HEK293 (cell line): ENCODE measurements at regions not wholly inside any gene's neighbourhood (a gene's known extent, or its start where the extent isn't known, plus 50 kb on each side); places are given as distances from the start of the nearest gene placed in this dataset.

ENCODE experiments used
- CTCF ChIA-PET: fragments of 350-600 bp; formaldehyde crosslinking; extraction: SDS; loops from one replicate; lab custom pipeline; 2021; ENCODE audit warnings: antibody characterized with exemption; lab: Yijun Ruan, JAX
- POLR2A ChIA-PET: fragments of 300-600 bp; formaldehyde crosslinking; extraction: SDS; loops from one replicate; lab custom pipeline; 2020; ENCODE audit warnings: antibody characterized with exemption, inconsistent platforms; lab: Yijun Ruan, JAX
- H3K27ac ChIP-seq: fragments of 200-500 bp; sonication (Bioruptor generic); 2 replicates; pipeline ENCODE4 v1.5.1; 2014; ENCODE audit warnings: low read depth, low read length, control low read depth, inconsistent platforms; ENCODE audit errors: extremely low read depth
- H3K36me3 ChIP-seq, 2 experiments: fragments of 200-500 bp in 1 of 2; sonication (Bioruptor generic) in 1 of 2; 1 replicate in 1 of 2; 2 replicates in 1 of 2; pipeline ENCODE4 v1.5.1; 2014 to 2017; ENCODE audit warnings: inconsistent platforms in 2 of 2, low read length in 2 of 2; ENCODE audit not compliant: control insufficient read depth in 2 of 2, insufficient read depth in 1 of 2
- H3K4me1 ChIP-seq: fragments of 200-500 bp; sonication (Bioruptor generic); 2 replicates; pipeline ENCODE4 v1.5.1; 2014; ENCODE audit warnings: mild to moderate bottlenecking, low read length, inconsistent platforms; ENCODE audit not compliant: control insufficient read depth, insufficient read depth
- H3K4me3 ChIP-seq: 2 replicates; pipeline ENCODE4 v1.5.1; 2011; ENCODE audit warnings: low read depth, mild to moderate bottlenecking, control low read depth, low read length, moderate library complexity
- H3K9me3 ChIP-seq: fragments of 200-500 bp; sonication (Bioruptor generic); 2 replicates; pipeline ENCODE4 v1.5.1; 2014; ENCODE audit warnings: low read depth, low read length, inconsistent platforms; ENCODE audit not compliant: control insufficient read depth, insufficient read depth
- BCL11A ChIP-seq: fragments of 450-650 bp; formaldehyde crosslinking; IDR thresholded peaks from 2 replicates; pipeline ENCODE4 v1.5.1; 2016; ENCODE audit warnings: low read depth, missing biosample characterization, missing genetic modification characterization
- FEZF1 ChIP-seq: fragments of 450-650 bp; formaldehyde crosslinking; IDR thresholded peaks from 2 replicates; pipeline ENCODE4 v1.5.1; 2016; ENCODE audit warnings: missing biosample characterization, missing genetic modification characterization
- MYNN ChIP-seq: fragments of 450-650 bp; formaldehyde crosslinking; IDR thresholded peaks from 2 replicates; pipeline ENCODE4 v1.5.1; 2016; ENCODE audit warnings: missing biosample characterization, missing genetic modification characterization, borderline replicate concordance
- RBAK ChIP-seq: fragments of 450-650 bp; formaldehyde crosslinking; IDR thresholded peaks from 2 replicates; pipeline ENCODE4 v1.5.1; 2016; ENCODE audit warnings: missing biosample characterization, missing genetic modification characterization
- SETDB1 ChIP-seq: IDR thresholded peaks from one replicate; pipeline ENCODE4 v1.6.1; 2017; ENCODE audit warnings: mild to moderate bottlenecking, low read length, moderate library complexity, mixed read lengths; ENCODE audit not compliant: insufficient read length
- WT1 ChIP-seq: fragments of 450-650 bp; formaldehyde crosslinking; IDR thresholded peaks from 2 replicates; pipeline ENCODE4 v1.5.1; 2016; ENCODE audit warnings: missing biosample characterization, missing genetic modification characterization
- ZFP41 ChIP-seq: fragments of 450-650 bp; formaldehyde crosslinking; IDR thresholded peaks from 2 replicates; pipeline ENCODE4 v1.5.1; 2016; ENCODE audit warnings: missing biosample characterization, missing genetic modification characterization, borderline replicate concordance
- ZNF112 ChIP-seq: fragments of 450-650 bp; formaldehyde crosslinking; IDR thresholded peaks from 2 replicates; pipeline ENCODE4 v1.5.0; 2017; ENCODE audit warnings: missing biosample characterization, missing genetic modification characterization
- ZNF157 ChIP-seq: fragments of 450-650 bp; formaldehyde crosslinking; IDR thresholded peaks from 2 replicates; pipeline ENCODE4 v1.5.1; 2016; ENCODE audit warnings: missing biosample characterization, missing genetic modification characterization
- ZNF169 ChIP-seq: fragments of 450-650 bp; formaldehyde crosslinking; IDR thresholded peaks from 2 replicates; pipeline ENCODE4 v1.5.1; 2016; ENCODE audit warnings: missing biosample characterization, missing genetic modification characterization
- ZNF184 ChIP-seq: fragments of 450-650 bp; IDR thresholded peaks from 2 replicates; pipeline ENCODE4 v1.5.1; 2018; ENCODE audit warnings: missing biosample characterization, mild to moderate bottlenecking, missing genetic modification characterization
- ZNF23 ChIP-seq: fragments of 450-650 bp; formaldehyde crosslinking; IDR thresholded peaks from 2 replicates; pipeline ENCODE4 v1.5.1; 2016; ENCODE audit warnings: missing biosample characterization, missing genetic modification characterization, borderline replicate concordance
- ZNF580 ChIP-seq: fragments of 450-650 bp; formaldehyde crosslinking; IDR thresholded peaks from 2 replicates; pipeline ENCODE4 v1.5.1; 2016; ENCODE audit warnings: missing biosample characterization, missing genetic modification characterization
- ZNF626 ChIP-seq: fragments of 450-650 bp; sonication (Bioruptor Pico); formaldehyde crosslinking; IDR thresholded peaks from 2 replicates; pipeline ENCODE4 v1.5.1; 2018; ENCODE audit warnings: missing biosample characterization, missing genetic modification characterization, inconsistent platforms
- ZNF692 ChIP-seq: fragments of 450-650 bp; formaldehyde crosslinking; IDR thresholded peaks from 2 replicates; pipeline ENCODE4 v1.5.1; 2016; ENCODE audit warnings: missing biosample characterization, missing genetic modification characterization
- ZNF777 ChIP-seq: fragments of 450-650 bp; formaldehyde crosslinking; IDR thresholded peaks from 2 replicates; pipeline ENCODE4 v1.5.1; 2017; ENCODE audit warnings: missing biosample characterization, missing genetic modification characterization, borderline replicate concordance
- ZNF837 ChIP-seq: fragments of 450-650 bp; formaldehyde crosslinking; IDR thresholded peaks from 2 replicates; pipeline ENCODE4 v1.5.1; 2016; ENCODE audit warnings: missing biosample characterization, missing genetic modification characterization
- ZNF843 ChIP-seq: fragments of 450-650 bp; formaldehyde crosslinking; IDR thresholded peaks from 2 replicates; pipeline ENCODE4 v1.5.1; 2016; ENCODE audit warnings: missing biosample characterization, missing genetic modification characterization
- ZSCAN4 ChIP-seq: fragments of 450-650 bp; formaldehyde crosslinking; IDR thresholded peaks from 2 replicates; pipeline ENCODE4 v1.5.1; 2017; ENCODE audit warnings: missing biosample characterization, missing genetic modification characterization
- ZXDB ChIP-seq: fragments of 450-650 bp; formaldehyde crosslinking; IDR thresholded peaks from 2 replicates; pipeline ENCODE4 v1.5.1; 2016; ENCODE audit warnings: missing biosample characterization, missing genetic modification characterization
- TF ChIP-seq, protein P1 (sequence below): fragments of 450-650 bp; formaldehyde crosslinking; IDR thresholded peaks from 2 replicates; pipeline ENCODE4 v1.5.1; 2017; ENCODE audit warnings: missing biosample characterization, missing genetic modification characterization
- TF ChIP-seq, protein P2 (sequence below): fragments of 450-650 bp; formaldehyde crosslinking; IDR thresholded peaks from 2 replicates; pipeline ENCODE4 v1.5.1; 2016; ENCODE audit warnings: missing biosample characterization, missing genetic modification characterization, borderline replicate concordance

GRCh38 chr7:25546306-25546705 is 318.0 kb upstream of the NPVF start:
- H3K4me3 ChIP-seq: no peak overlapping the region
- H3K9me3 ChIP-seq: no peaks in the 10 kb centered on the region
- no peaks in the 10 kb centered on the region for H3K36me3 ChIP-seq
- H3K27ac ChIP-seq: no peak overlapping the region
- POLR2A ChIA-PET: no interaction called here
- 0 out of 2 replicates have a peak, but pooled peaks cover 3% of the 10 kb centered on the region for H3K4me1 ChIP-seq
- TF ChIP-seq ZFP41 (tag by site-specific recombination) (no peak), ZNF843 (tag by site-specific recombination) (no peak)
- TF ChIP-seq, all 188 proteins: peak for 0
- CTCF ChIA-PET: no interaction called here

DNA sequence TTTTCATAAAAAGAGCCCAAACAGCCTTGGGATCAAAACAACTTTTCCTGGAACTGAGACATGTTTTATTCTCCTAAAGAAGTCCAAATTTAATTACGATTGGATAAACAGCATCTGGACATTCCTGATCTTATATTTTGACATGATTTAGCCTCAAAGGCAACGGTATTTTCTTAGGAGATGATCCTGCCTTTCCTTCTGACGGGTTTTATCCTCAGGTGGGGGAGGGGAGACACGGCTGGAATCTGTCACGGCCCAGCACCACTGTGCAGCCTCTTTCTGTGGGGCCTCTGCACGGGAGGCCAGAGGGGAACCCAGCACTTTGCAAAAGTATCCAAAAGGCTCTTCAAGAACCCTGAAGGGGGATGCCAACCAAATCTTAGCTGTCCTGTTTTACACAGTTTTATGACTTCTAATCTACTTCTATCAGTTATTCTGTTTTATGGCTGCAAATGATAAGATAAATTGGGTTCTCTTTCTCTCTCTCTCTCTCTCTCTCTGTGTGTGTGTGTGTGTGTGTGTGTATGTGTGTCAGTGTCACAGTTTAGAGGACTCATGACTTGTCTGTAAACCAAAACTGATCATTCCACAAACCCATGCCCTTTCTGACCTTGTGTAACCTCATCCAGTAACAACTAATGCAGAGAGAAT is 321.1 kb upstream of the NPVF start:
- Histone ChIP-seq H3K4me3 (no peak overlapping the region), H3K27ac (no peak overlapping the region), H3K36me3 (no peaks in the 10 kb centered on the region), H3K9me3 (no peaks in the 10 kb centered on the region), H3K4me1 (no peaks in the 10 kb centered on the region)
- TF ChIP-seq ZNF837 (tag by site-specific recombination) (no peak), ZNF626 (tag by site-specific recombination) (no peak), FEZF1 (peak; percentile 45; the same call in 1 of the 2 replicates), ZSCAN4 (tag by site-specific recombination) (peak; percentile 78), ZNF580 (tag by site-specific recombination) (peak; percentile 27; the same call in 1 of the 2 replicates), ZXDB (tag by site-specific recombination) (peak; percentile 58), ZNF692 (tag by site-specific recombination) (0 out of 2 replicates have a peak, but pooled peaks have one; percentile 47), ZNF157 (tag by site-specific recombination) (no peak)
- TF ChIP-seq, protein P1, sequence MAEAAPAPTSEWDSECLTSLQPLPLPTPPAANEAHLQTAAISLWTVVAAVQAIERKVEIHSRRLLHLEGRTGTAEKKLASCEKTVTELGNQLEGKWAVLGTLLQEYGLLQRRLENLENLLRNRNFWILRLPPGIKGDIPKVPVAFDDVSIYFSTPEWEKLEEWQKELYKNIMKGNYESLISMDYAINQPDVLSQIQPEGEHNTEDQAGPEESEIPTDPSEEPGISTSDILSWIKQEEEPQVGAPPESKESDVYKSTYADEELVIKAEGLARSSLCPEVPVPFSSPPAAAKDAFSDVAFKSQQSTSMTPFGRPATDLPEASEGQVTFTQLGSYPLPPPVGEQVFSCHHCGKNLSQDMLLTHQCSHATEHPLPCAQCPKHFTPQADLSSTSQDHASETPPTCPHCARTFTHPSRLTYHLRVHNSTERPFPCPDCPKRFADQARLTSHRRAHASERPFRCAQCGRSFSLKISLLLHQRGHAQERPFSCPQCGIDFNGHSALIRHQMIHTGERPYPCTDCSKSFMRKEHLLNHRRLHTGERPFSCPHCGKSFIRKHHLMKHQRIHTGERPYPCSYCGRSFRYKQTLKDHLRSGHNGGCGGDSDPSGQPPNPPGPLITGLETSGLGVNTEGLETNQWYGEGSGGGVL: peak; percentile 31; the same call in 1 of the 2 replicates
- CTCF ChIA-PET: interaction anchor here (0.6 to 1.1 kb wide), 5 partner anchors 16 to 332 kb away, joined by 3 to 10 read pairs (median 3); no protein-coding TSS in a partner anchor
- POLR2A ChIA-PET: no interaction called here

DNA sequence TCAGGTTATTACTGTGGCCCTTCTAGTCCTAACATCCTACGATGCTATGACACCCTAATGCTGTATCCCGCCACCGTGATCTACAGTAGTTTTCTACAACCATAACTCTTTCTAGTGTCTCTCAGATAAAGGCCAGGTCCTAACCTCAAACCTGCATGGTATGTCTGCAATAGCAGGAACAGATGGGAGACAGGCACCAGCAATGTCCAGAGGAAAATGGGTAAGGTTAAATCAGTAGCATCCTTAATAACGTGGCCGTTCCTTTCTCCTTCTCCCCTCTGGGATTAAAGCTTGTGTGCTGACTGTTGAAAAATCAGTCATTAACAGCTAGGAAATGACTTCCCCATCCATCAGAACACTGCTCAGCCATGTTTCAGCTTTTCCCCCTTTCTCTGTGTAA is 321.9 kb upstream of the NPVF start:
- ChIA-PET POLR2A (no interaction called here), CTCF (interaction anchor here (0.7 to 1.1 kb wide), 2 partner anchors 17 to 333 kb away, joined by 3 to 10 read pairs; no protein-coding TSS in a partner anchor)
- H3K36me3 ChIP-seq: no peaks in the 10 kb centered on the region
- no peak overlapping the region for H3K4me3 ChIP-seq
- no peak overlapping the region for H3K27ac ChIP-seq
- H3K9me3 ChIP-seq: no peaks in the 10 kb centered on the region
- H3K4me1 ChIP-seq: no peaks in the 10 kb centered on the region
- TF ChIP-seq BCL11A (tag by site-specific recombination) (no peak), ZNF777 (tag by site-specific recombination) (no peak), ZNF23 (tag by site-specific recombination) (no peak), WT1 (tag by site-specific recombination) (no peak), ZNF112 (no peak), RBAK (tag by site-specific recombination) (no peak), ZNF184 (no peak), SETDB1 (no peak), ZNF169 (tag by site-specific recombination) (no peak), MYNN (tag by site-specific recombination) (no peak)
- TF ChIP-seq, protein P2, sequence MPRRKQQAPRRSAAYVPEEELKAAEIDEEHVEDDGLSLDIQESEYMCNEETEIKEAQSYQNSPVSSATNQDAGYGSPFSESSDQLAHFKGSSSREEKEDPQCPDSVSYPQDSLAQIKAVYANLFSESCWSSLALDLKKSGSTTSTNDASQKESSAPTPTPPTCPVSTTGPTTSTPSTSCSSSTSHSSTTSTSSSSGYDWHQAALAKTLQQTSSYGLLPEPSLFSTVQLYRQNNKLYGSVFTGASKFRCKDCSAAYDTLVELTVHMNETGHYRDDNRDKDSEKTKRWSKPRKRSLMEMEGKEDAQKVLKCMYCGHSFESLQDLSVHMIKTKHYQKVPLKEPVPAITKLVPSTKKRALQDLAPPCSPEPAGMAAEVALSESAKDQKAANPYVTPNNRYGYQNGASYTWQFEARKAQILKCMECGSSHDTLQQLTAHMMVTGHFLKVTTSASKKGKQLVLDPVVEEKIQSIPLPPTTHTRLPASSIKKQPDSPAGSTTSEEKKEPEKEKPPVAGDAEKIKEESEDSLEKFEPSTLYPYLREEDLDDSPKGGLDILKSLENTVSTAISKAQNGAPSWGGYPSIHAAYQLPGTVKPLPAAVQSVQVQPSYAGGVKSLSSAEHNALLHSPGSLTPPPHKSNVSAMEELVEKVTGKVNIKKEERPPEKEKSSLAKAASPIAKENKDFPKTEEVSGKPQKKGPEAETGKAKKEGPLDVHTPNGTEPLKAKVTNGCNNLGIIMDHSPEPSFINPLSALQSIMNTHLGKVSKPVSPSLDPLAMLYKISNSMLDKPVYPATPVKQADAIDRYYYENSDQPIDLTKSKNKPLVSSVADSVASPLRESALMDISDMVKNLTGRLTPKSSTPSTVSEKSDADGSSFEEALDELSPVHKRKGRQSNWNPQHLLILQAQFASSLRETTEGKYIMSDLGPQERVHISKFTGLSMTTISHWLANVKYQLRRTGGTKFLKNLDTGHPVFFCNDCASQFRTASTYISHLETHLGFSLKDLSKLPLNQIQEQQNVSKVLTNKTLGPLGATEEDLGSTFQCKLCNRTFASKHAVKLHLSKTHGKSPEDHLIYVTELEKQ (tag by site-specific recombination): no peak
